OCI-LY1 (cell line): ENCODE measurements at regions not wholly inside any gene's neighbourhood (a gene's known extent, or its start where the extent isn't known, plus 50 kb on each side); places are given as distances from the start of the nearest gene placed in this dataset.

Experiments
- H2AFZ ChIP-seq: fragments of 200-600 bp; sonication (generic), shearing (Covaris generic); 2 replicates; pipeline ENCODE4 v1.6.0; 2014; ENCODE audit warnings: antibody characterized with exemption, mild to moderate bottlenecking, low read length
- H3F3A ChIP-seq: fragments of 200-600 bp; sonication (generic), shearing (Covaris generic); 2 replicates; pipeline ENCODE4 v1.6.0; 2014; ENCODE audit warnings: mild to moderate bottlenecking, antibody characterized with exemption, low read length, moderate library complexity; ENCODE audit not compliant: insufficient read depth
- H3K27ac ChIP-seq: fragments of 200-600 bp; sonication (generic); 2 replicates; pipeline ENCODE4 v1.5.1; 2014; ENCODE audit warnings: low read length, mixed run types, mild to moderate bottlenecking, low read depth; ENCODE audit not compliant: poor library complexity, severe bottlenecking
- H3K27me3 ChIP-seq: fragments of 200-600 bp; sonication (generic); 2 replicates; pipeline ENCODE4 v1.6.0; 2014; ENCODE audit warnings: antibody characterized with exemption, mild to moderate bottlenecking, low read length, moderate library complexity; ENCODE audit not compliant: insufficient read depth
- H3K36me3 ChIP-seq: fragments of 200-600 bp; sonication (generic); 2 replicates; pipeline ENCODE4 v1.6.1; 2014; ENCODE audit warnings: mild to moderate bottlenecking, antibody characterized with exemption, low read length, moderate library complexity, mixed read lengths; ENCODE audit not compliant: insufficient read depth
- H3K4me1 ChIP-seq: fragments of 200-600 bp; sonication (generic); 2 replicates; pipeline ENCODE4 v1.5.1; 2014; ENCODE audit warnings: mild to moderate bottlenecking, low read length, moderate library complexity; ENCODE audit not compliant: insufficient read depth, severe bottlenecking
- H3K4me2 ChIP-seq: fragments of 200-600 bp; sonication (generic), shearing (Covaris generic); 2 replicates; pipeline ENCODE4 v1.6.1; 2014; ENCODE audit warnings: low read length
- H3K4me3 ChIP-seq: fragments of 200-600 bp; sonication (generic); 2 replicates; pipeline ENCODE4 v1.5.1; 2014; ENCODE audit warnings: low read length, low read depth, mild to moderate bottlenecking, mixed read lengths; ENCODE audit not compliant: poor library complexity, severe bottlenecking
- H3K79me2 ChIP-seq: fragments of 200-600 bp; shearing (Covaris generic); 2 replicates; pipeline ENCODE4 v1.6.1; 2016; ENCODE audit warnings: mixed run types, low read length, mixed read lengths; ENCODE audit not compliant: insufficient read depth
- H3K9ac ChIP-seq: fragments of 200-600 bp; sonication (generic), shearing (Covaris generic); 2 replicates; pipeline ENCODE4 v1.6.1; 2014; ENCODE audit warnings: mild to moderate bottlenecking, low read length, mixed read lengths
- H3K9me2 ChIP-seq: fragments of 200-600 bp; sonication (generic), shearing (Covaris generic); 2 replicates; pipeline ENCODE4 v1.6.1; 2014; ENCODE audit warnings: low read depth, mild to moderate bottlenecking, low read length, mixed read lengths
- H3K9me3 ChIP-seq: fragments of 200-600 bp; shearing (Covaris generic); 2 replicates; pipeline ENCODE4 v1.6.1; 2014; ENCODE audit warnings: low read length, mixed read lengths
- H4K20me1 ChIP-seq: fragments of 200-600 bp; sonication (generic), shearing (Covaris generic); 2 replicates; pipeline ENCODE4 v1.6.0; 2016; ENCODE audit warnings: mild to moderate bottlenecking, low read length; ENCODE audit not compliant: insufficient read depth
- CTCF ChIP-seq: fragments of 200-600 bp; sonication (generic), shearing (Covaris generic); IDR thresholded peaks from 2 replicates; pipeline ENCODE4 v1.5.1; 2017; ENCODE audit warnings: mild to moderate bottlenecking, antibody characterized with exemption, low read length, moderate library complexity, mixed read lengths
- EZH2 ChIP-seq: fragments of 200-600 bp; sonication (generic), shearing (Covaris generic); IDR thresholded peaks from 2 replicates; pipeline ENCODE4 v1.8.0; 2017; ENCODE audit warnings: borderline replicate concordance, mixed run types, mild to moderate bottlenecking, antibody characterized with exemption, low read length, moderate library complexity, mixed read lengths

DNA sequence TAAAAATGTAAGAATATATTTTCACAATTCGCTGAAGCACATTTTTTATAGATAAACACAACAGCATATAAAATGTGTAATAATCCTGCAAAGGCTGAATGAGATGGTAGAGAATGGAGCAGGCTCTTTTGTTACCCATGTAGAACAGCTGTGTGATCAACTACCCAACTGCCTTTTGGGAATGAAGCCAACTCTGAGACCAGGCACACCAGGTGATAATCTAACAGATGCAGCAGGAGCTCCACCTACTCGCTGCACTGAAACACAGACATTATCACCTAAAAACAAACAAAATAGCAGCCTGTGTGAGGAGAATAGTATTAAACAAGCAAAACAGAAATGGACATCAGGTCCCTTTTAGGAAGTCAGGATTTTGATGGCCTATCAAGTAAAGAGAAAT, 183.3 kb downstream of the CCDC59 start:
- H3F3A ChIP-seq = no peaks in the 10 kb centered on the region
- no peak overlapping the region for H2AFZ ChIP-seq
- H3K79me2 ChIP-seq = no peaks in the 10 kb centered on the region
- no peaks in the 10 kb centered on the region for H3K4me1 ChIP-seq
- H3K4me3 ChIP-seq = no peak overlapping the region
- H3K36me3 ChIP-seq = no peaks in the 10 kb centered on the region
- no peak overlapping the region for H3K27ac ChIP-seq
- no peak for TF ChIP-seq EZH2
- TF ChIP-seq CTCF = no peak
- H3K9me2 ChIP-seq = no peaks in the 10 kb centered on the region
- H3K9ac ChIP-seq = no peak overlapping the region
- H4K20me1 ChIP-seq = no peaks in the 10 kb centered on the region
- H3K27me3 ChIP-seq = no peaks in the 10 kb centered on the region
- no peak overlapping the region for H3K4me2 ChIP-seq
- no peaks in the 10 kb centered on the region for H3K9me3 ChIP-seq

- no peak overlapping the region for H3K4me2 ChIP-seq
- H3K4me3 ChIP-seq = no peak overlapping the region
- no peaks in the 10 kb centered on the region for H3K27me3 ChIP-seq
- no peaks in the 10 kb centered on the region for H3K9me3 ChIP-seq
- H3K9ac ChIP-seq = no peak overlapping the region
- no peaks in the 10 kb centered on the region for H3K4me1 ChIP-seq
- H2AFZ ChIP-seq = no peak overlapping the region
- H3K9me2 ChIP-seq = no peaks in the 10 kb centered on the region
- H4K20me1 ChIP-seq = no peaks in the 10 kb centered on the region
- H3F3A ChIP-seq = no peaks in the 10 kb centered on the region
- no peaks in the 10 kb centered on the region for H3K36me3 ChIP-seq
- no peaks in the 10 kb centered on the region for H3K79me2 ChIP-seq
- TF ChIP-seq CTCF (no peak), EZH2 (no peak)
- H3K27ac ChIP-seq = no peak overlapping the region
Observed at GRCh38 chr12:82174383-82174782, 183.8 kb downstream of the CCDC59 start.

DNA sequence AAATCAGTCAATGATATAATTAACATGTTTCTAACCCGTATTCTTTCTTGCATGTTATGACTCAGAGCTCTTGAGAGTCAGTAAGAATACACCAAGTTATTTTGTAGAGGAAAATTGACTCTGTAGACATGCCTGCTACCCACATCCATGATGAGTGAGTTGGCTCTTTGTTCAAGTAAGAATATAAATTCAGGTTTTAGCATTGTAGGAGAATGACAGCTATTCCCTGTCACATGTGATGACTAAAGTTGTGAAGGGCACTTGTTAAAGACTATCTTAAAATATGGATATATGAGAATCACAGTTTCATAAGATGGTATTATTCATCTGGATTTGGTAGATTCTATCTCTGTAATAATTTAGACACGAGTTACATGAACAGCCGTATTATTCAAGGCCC, 209.1 kb downstream of the CCDC59 start:
- no peak overlapping the region for H3K4me2 ChIP-seq
- no peaks in the 10 kb centered on the region for H3F3A ChIP-seq
- H3K4me3 ChIP-seq = no peak overlapping the region
- TF ChIP-seq CTCF (no peak), EZH2 (no peak)
- no peak overlapping the region for H2AFZ ChIP-seq
- H3K4me1 ChIP-seq = no peaks in the 10 kb centered on the region
- no peak overlapping the region for H3K27ac ChIP-seq
- H3K9me3 ChIP-seq = no peaks in the 10 kb centered on the region
- no peaks in the 10 kb centered on the region for H3K27me3 ChIP-seq
- no peaks in the 10 kb centered on the region for H3K36me3 ChIP-seq
- H4K20me1 ChIP-seq = no peaks in the 10 kb centered on the region
- H3K9me2 ChIP-seq = no peaks in the 10 kb centered on the region
- no peaks in the 10 kb centered on the region for H3K79me2 ChIP-seq
- no peak overlapping the region for H3K9ac ChIP-seq
